ENCODE measurements at regions not wholly inside any gene's neighbourhood (a gene's known extent, or its start where the extent isn't known, plus 50 kb on each side); places are given as distances from the start of the nearest gene placed in this dataset.

DNA sequence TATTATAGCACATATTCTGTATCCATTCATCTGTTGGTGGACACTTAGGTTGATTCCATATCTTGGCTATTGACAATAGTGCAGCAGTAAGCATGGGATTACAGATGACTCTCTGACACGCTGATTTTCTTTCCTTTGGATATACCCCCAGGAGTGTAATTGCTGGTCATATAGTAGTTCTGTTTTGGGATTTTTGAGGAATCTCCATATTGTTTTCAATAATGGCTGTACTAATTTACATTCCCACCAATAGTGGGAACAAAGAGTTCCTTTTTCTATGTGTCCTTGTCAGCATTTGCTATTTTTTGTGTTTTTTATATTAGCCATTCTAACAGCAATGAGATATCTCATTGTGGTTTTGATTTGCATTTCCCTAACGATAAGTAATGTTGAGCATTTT, 309.0 kb upstream of the JARID2 start:
- TF ChIP-seq, protein P1, sequence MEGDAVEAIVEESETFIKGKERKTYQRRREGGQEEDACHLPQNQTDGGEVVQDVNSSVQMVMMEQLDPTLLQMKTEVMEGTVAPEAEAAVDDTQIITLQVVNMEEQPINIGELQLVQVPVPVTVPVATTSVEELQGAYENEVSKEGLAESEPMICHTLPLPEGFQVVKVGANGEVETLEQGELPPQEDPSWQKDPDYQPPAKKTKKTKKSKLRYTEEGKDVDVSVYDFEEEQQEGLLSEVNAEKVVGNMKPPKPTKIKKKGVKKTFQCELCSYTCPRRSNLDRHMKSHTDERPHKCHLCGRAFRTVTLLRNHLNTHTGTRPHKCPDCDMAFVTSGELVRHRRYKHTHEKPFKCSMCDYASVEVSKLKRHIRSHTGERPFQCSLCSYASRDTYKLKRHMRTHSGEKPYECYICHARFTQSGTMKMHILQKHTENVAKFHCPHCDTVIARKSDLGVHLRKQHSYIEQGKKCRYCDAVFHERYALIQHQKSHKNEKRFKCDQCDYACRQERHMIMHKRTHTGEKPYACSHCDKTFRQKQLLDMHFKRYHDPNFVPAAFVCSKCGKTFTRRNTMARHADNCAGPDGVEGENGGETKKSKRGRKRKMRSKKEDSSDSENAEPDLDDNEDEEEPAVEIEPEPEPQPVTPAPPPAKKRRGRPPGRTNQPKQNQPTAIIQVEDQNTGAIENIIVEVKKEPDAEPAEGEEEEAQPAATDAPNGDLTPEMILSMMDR (conservative IDR thresholded peaks at IDR 0.05; ENCODE audit: low read length), result no peak
- TF ChIP-seq EZH2phosphoT487 (IDR thresholded peaks at IDR 0.05; ENCODE audit: borderline replicate concordance, low read depth, low read length), result no peak
